Activated CD4-positive, alpha-beta T cell treated with anti-CD3 and anti-CD28 coated beads for 36 hours (primary cell): ENCODE measurements at regions not wholly inside any gene's neighbourhood (a gene's known extent, or its start where the extent isn't known, plus 50 kb on each side); places are given as distances from the start of the nearest gene placed in this dataset.
"Not testable (repeated sequence)": the region's sequence is repeated elsewhere in the genome, so short reads cannot be mapped to it uniquely, and the experiment has no call there.

Experiments used
- ATAC-seq: fragments of 200-7000 bp; cut with Tn5 transposase; one replicate; pipeline ENCODE4 v1.10.0; 2021; ENCODE audit warnings: mild to moderate bottlenecking, moderate library complexity
- CTCF ChIA-PET: fragments of 350-600 bp; sonication (Branson Sonifier 250); formaldehyde crosslinking; loops from one replicate; lab custom pipeline; 2021; ENCODE audit warnings: antibody characterized with exemption; lab: Charles Lee
- POLR2A ChIA-PET: fragments of 350-600 bp; sonication (Branson Sonifier 250); formaldehyde crosslinking; loops from one replicate; lab custom pipeline; 2021; ENCODE audit warnings: antibody characterized with exemption, inconsistent platforms; lab: Charles Lee
- DNase-seq: peaks from one replicate; pipeline ENCODE4 v3.0.0-alpha.2; 2020
- H3K27ac Mint-ChIP-seq: one replicate; pipeline ENCODE4 v1.8.0; 2021; ENCODE audit warnings: mixed read lengths
- H3K27me3 Mint-ChIP-seq: one replicate; pipeline ENCODE4 v1.8.0; 2021; ENCODE audit warnings: mixed read lengths
- H3K36me3 Mint-ChIP-seq: one replicate; pipeline ENCODE4 v1.8.0; 2021; ENCODE audit warnings: low read depth, mixed read lengths
- H3K4me1 Mint-ChIP-seq: one replicate; pipeline ENCODE4 v1.8.0; 2021; ENCODE audit warnings: mixed read lengths
- H3K4me3 Mint-ChIP-seq: one replicate; pipeline ENCODE4 v1.8.0; 2021; ENCODE audit warnings: mild to moderate bottlenecking, moderate library complexity, mixed read lengths
- H3K9me3 Mint-ChIP-seq: one replicate; pipeline ENCODE4 v1.8.0; 2021; ENCODE audit warnings: low read depth, mixed read lengths
- intact Hi-C, 2 experiments: fragments of 100-400 bp; cut with DNase I in 1 of 2; cut with micrococcal nuclease in 1 of 2; formaldehyde crosslinking; loops; one replicate each; pipeline versions ENCODE4 v1.14.2 to v1.15.1; 2022 to 2024; cut with DNase I, micrococcal nuclease

GRCh38 chr6:85754894-85755293, 112.2 kb upstream of the SYNCRIP start:
- ChIA-PET POLR2A (no interaction called here), CTCF (no interaction called here)
- Mint-ChIP-seq H3K4me1 (no peaks in the 10 kb centered on the region), H3K4me3 (no peak overlapping the region), H3K27me3 (peaks cover 2% of the 10 kb centered on the region), H3K9me3 (no peaks in the 10 kb centered on the region), H3K36me3 (no peaks in the 10 kb centered on the region), H3K27ac (no peak overlapping the region)
- intact Hi-C loops = loop anchor here in 1 of 2 experiments (5.0 kb wide), 1 partner anchor 1102 kb away; no protein-coding TSS in a partner anchor
- DNase-seq (no peak), ATAC-seq (no peak)

GRCh38 chr6:85752602-85753001, 109.9 kb upstream of the SYNCRIP start:
- POLR2A ChIA-PET = no interaction called here
- no peak overlapping the region for H3K4me3 Mint-ChIP-seq

GRCh38 chr6:85751374-85752055, 108.8 kb upstream of the SYNCRIP start:
- intact Hi-C loops = no loop called here
- POLR2A ChIA-PET = no interaction called here
- H3K27ac Mint-ChIP-seq = no peak overlapping the region
- DNase-seq (no peak), ATAC-seq (no peak)
- H3K27me3 Mint-ChIP-seq = peaks cover 9% of the 10 kb centered on the region
- CTCF ChIA-PET = no interaction called here
- no peaks in the 10 kb centered on the region for H3K36me3 Mint-ChIP-seq
- H3K9me3 Mint-ChIP-seq = no peaks in the 10 kb centered on the region
- no peaks in the 10 kb centered on the region for H3K4me1 Mint-ChIP-seq
- H3K4me3 Mint-ChIP-seq = no peak overlapping the region

More at GRCh38 chr6:85752602-85753001, 109.9 kb upstream of the SYNCRIP start:
- CTCF ChIA-PET = no interaction called here
- ATAC-seq (no peak), DNase-seq (no peak)
- Mint-ChIP-seq H3K27me3 (peaks cover 9% of the 10 kb centered on the region), H3K4me1 (no peaks in the 10 kb centered on the region), H3K27ac (no peak overlapping the region), H3K9me3 (no peaks in the 10 kb centered on the region), H3K36me3 (no peaks in the 10 kb centered on the region)
- intact Hi-C loops = no loop called here

- H3K4me1 Mint-ChIP-seq, POLR2A ChIA-PET, CTCF ChIA-PET, ATAC-seq, H3K36me3 Mint-ChIP-seq, H3K4me3 Mint-ChIP-seq, intact Hi-C loops, H3K27me3 Mint-ChIP-seq, DNase-seq, H3K27ac Mint-ChIP-seq, H3K9me3 Mint-ChIP-seq: not testable (repeated sequence)
These were observed 107.5 kb upstream of the SYNCRIP start for GRCh38 chr6:85750146-85750545.

GRCh38 chr6:85749236-85749635, 106.5 kb upstream of the SYNCRIP start:
- no peak overlapping the region for H3K27ac Mint-ChIP-seq
- H3K4me1 Mint-ChIP-seq = no peaks in the 10 kb centered on the region
- POLR2A ChIA-PET = no interaction called here
- H3K27me3 Mint-ChIP-seq = peaks cover 9% of the 10 kb centered on the region
- DNase-seq (no peak), ATAC-seq (no peak)
- H3K36me3 Mint-ChIP-seq = no peaks in the 10 kb centered on the region
- intact Hi-C loops = no loop called here
- H3K9me3 Mint-ChIP-seq = no peaks in the 10 kb centered on the region
- CTCF ChIA-PET = no interaction called here
- no peak overlapping the region for H3K4me3 Mint-ChIP-seq

GRCh38 chr6:85747666-85748065, 105.0 kb upstream of the SYNCRIP start:
- ChIA-PET CTCF (no interaction called here), POLR2A (no interaction called here)
- ATAC-seq = no peak
- no peak overlapping the region for H3K27ac Mint-ChIP-seq
- H3K4me3 Mint-ChIP-seq = no peak overlapping the region
- H3K9me3 Mint-ChIP-seq = no peaks in the 10 kb centered on the region
- H3K4me1 Mint-ChIP-seq = no peaks in the 10 kb centered on the region
- no peaks in the 10 kb centered on the region for H3K36me3 Mint-ChIP-seq
- H3K27me3 Mint-ChIP-seq = peaks cover 7% of the 10 kb centered on the region
- DNase-seq = no peak
- intact Hi-C loops = no loop called here

- H3K4me3 Mint-ChIP-seq = no peak overlapping the region
- peaks cover 7% of the 10 kb centered on the region for H3K27me3 Mint-ChIP-seq
- H3K36me3 Mint-ChIP-seq = no peaks in the 10 kb centered on the region
- ChIA-PET CTCF (no interaction called here), POLR2A (no interaction called here)
- intact Hi-C loops = no loop called here
- DNase-seq = no peak
- no peak for ATAC-seq
- H3K27ac Mint-ChIP-seq = no peak overlapping the region
- H3K4me1 Mint-ChIP-seq = no peaks in the 10 kb centered on the region
- H3K9me3 Mint-ChIP-seq = no peaks in the 10 kb centered on the region
These were observed 104.4 kb upstream of the SYNCRIP start for GRCh38 chr6:85747093-85747492.

GRCh38 chr6:85744433-85744970, 101.8 kb upstream of the SYNCRIP start:
- Mint-ChIP-seq H3K4me3 (no peak overlapping the region), H3K36me3 (no peaks in the 10 kb centered on the region), H3K27ac (no peak overlapping the region), H3K9me3 (no peaks in the 10 kb centered on the region), H3K27me3 (peaks cover 6% of the 10 kb centered on the region), H3K4me1 (no peaks in the 10 kb centered on the region)
- ChIA-PET POLR2A (no interaction called here), CTCF (no interaction called here)
- ATAC-seq = no peak
- intact Hi-C loops = no loop called here
- DNase-seq = no peak

- POLR2A ChIA-PET = no interaction called here
- intact Hi-C loops = no loop called here
- CTCF ChIA-PET = no interaction called here
- Mint-ChIP-seq H3K36me3 (no peaks in the 10 kb centered on the region), H3K27ac (no peak overlapping the region), H3K27me3 (peaks cover 4% of the 10 kb centered on the region), H3K4me3 (no peak overlapping the region), H3K9me3 (peaks cover 2% of the 10 kb centered on the region), H3K4me1 (no peaks in the 10 kb centered on the region)
- no peak for DNase-seq
- no peak for ATAC-seq
These were observed 83.5 kb upstream of the SYNCRIP start for GRCh38 chr6:85726206-85726605.

- POLR2A ChIA-PET = no interaction called here
- Mint-ChIP-seq H3K4me3 (no peak overlapping the region), H3K4me1 (no peaks in the 10 kb centered on the region)
These were observed 73.1 kb upstream of the SYNCRIP start for GRCh38 chr6:85715797-85716196.

GRCh38 chr6:85714893-85715530, 72.3 kb upstream of the SYNCRIP start:
- intact Hi-C loops = no loop called here
- Mint-ChIP-seq H3K27ac (no peak overlapping the region), H3K4me3 (no peak overlapping the region), H3K9me3 (peaks cover 7% of the 10 kb centered on the region), H3K27me3 (peaks cover 6% of the 10 kb centered on the region), H3K36me3 (no peaks in the 10 kb centered on the region), H3K4me1 (no peaks in the 10 kb centered on the region)
- POLR2A ChIA-PET = interaction anchor here (0.6 kb wide), 1 partner anchor 23 kb away, joined by 6 read pairs; no protein-coding TSS in a partner anchor
- CTCF ChIA-PET = interaction anchor here (0.5 kb wide), 1 partner anchor 350 kb away, joined by 3 read pairs; no protein-coding TSS in a partner anchor
- ATAC-seq (no peak), DNase-seq (no peak)

More at GRCh38 chr6:85715797-85716196, 73.1 kb upstream of the SYNCRIP start:
- intact Hi-C loops = no loop called here
- DNase-seq (no peak), ATAC-seq (no peak)
- peaks cover 6% of the 10 kb centered on the region for H3K27me3 Mint-ChIP-seq
- no peaks in the 10 kb centered on the region for H3K36me3 Mint-ChIP-seq
- CTCF ChIA-PET = interaction anchor here (0.5 kb wide), 1 partner anchor 350 kb away, joined by 3 read pairs; no protein-coding TSS in a partner anchor
- H3K9me3 Mint-ChIP-seq = peaks cover 7% of the 10 kb centered on the region
- H3K27ac Mint-ChIP-seq = no peak overlapping the region

- CTCF ChIA-PET = no interaction called here
- Mint-ChIP-seq H3K27me3 (peaks cover 6% of the 10 kb centered on the region), H3K4me1 (no peaks in the 10 kb centered on the region), H3K4me3 (no peak overlapping the region), H3K36me3 (no peaks in the 10 kb centered on the region), H3K9me3 (peaks cover 7% of the 10 kb centered on the region), H3K27ac (no peak overlapping the region)
- POLR2A ChIA-PET = no interaction called here
- intact Hi-C loops = no loop called here
- no peak for DNase-seq
- no peak for ATAC-seq
These were observed 69.7 kb upstream of the SYNCRIP start for GRCh38 chr6:85712346-85712745.
